ENCODE measurements at regions not wholly inside any gene's neighbourhood (a gene's known extent, or its start where the extent isn't known, plus 50 kb on each side); places are given as distances from the start of the nearest gene placed in this dataset.

GRCh38 chr5:5884593-5884992 lies 462.1 kb downstream of the ICE1 start:
- TF ChIP-seq, protein P1, sequence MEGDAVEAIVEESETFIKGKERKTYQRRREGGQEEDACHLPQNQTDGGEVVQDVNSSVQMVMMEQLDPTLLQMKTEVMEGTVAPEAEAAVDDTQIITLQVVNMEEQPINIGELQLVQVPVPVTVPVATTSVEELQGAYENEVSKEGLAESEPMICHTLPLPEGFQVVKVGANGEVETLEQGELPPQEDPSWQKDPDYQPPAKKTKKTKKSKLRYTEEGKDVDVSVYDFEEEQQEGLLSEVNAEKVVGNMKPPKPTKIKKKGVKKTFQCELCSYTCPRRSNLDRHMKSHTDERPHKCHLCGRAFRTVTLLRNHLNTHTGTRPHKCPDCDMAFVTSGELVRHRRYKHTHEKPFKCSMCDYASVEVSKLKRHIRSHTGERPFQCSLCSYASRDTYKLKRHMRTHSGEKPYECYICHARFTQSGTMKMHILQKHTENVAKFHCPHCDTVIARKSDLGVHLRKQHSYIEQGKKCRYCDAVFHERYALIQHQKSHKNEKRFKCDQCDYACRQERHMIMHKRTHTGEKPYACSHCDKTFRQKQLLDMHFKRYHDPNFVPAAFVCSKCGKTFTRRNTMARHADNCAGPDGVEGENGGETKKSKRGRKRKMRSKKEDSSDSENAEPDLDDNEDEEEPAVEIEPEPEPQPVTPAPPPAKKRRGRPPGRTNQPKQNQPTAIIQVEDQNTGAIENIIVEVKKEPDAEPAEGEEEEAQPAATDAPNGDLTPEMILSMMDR (IDR thresholded peaks at IDR 0.05) = no peak
- TF ChIP-seq POLR2A (IDR thresholded peaks at IDR 0.05) = no peak
- no peak for TF ChIP-seq EP300 (IDR thresholded peaks at IDR 0.05; ENCODE audit: low read depth)
- no peak for TF ChIP-seq POLR2AphosphoS5 (IDR thresholded peaks at IDR 0.05)

All from transverse colon (tissue), 4 donors.